Esophagus squamous epithelium (tissue), 5 donors: ENCODE measurements at regions not wholly inside any gene's neighbourhood (a gene's known extent, or its start where the extent isn't known, plus 50 kb on each side); places are given as distances from the start of the nearest gene placed in this dataset.
A peak's percentile ranks its signal among the peaks of the same experiment; 100 is the strongest.

ENCODE experiments used
- DNase-seq: peaks from one replicate; lab custom pipeline; 2025; lab: John Stamatoyannopoulos, UW
- H3K27ac ChIP-seq, 4 donors: fragments of 200-600 bp; sonication (generic); one replicate each; pipeline ENCODE4 v1.5.1; 2016 to 2019; ENCODE audit warnings: mild to moderate bottlenecking in 1 of 4
- H3K27me3 ChIP-seq, 4 donors: fragments of 200-600 bp; sonication (generic); 1 replicate in 3 of 4; 2 replicates in 1 of 4; pipeline versions ENCODE4 v1.5.1 to v1.6.0; 2017 to 2021; ENCODE audit warnings: antibody characterized with exemption in 1 of 4
- H3K36me3 ChIP-seq, 3 donors: fragments of 200-600 bp; sonication (generic); one replicate each; pipeline ENCODE4 v1.5.1; 2016 to 2019
- H3K4me1 ChIP-seq, 3 donors: fragments of 200-600 bp; sonication (generic); one replicate each; pipeline ENCODE4 v1.5.1; 2017 to 2019
- H3K4me3 ChIP-seq, 4 donors: fragments of 200-600 bp; sonication (generic); 1 replicate in 3 of 4; 2 replicates in 1 of 4; pipeline ENCODE4 v1.5.1; 2016 to 2019; ENCODE audit warnings: mild to moderate bottlenecking in 2 of 4, moderate library complexity in 1 of 4
- H3K9me3 ChIP-seq, 3 donors: fragments of 200-600 bp; sonication (generic); one replicate each; pipeline ENCODE4 v1.5.1; 2016 to 2019
- CTCF ChIP-seq, 6 experiments: fragments of 450-650 bp in 4 of 6; fragments of 200-600 bp in 2 of 6; sonication (generic) in 2 of 6; IDR thresholded peaks; one replicate each; pipeline ENCODE4 v1.5.1; 2016 to 2019; ENCODE audit warnings: antibody characterized with exemption in 6 of 6, mild to moderate bottlenecking in 4 of 6, moderate library complexity in 4 of 6
- POLR2A ChIP-seq, 4 donors: fragments of 450-650 bp; IDR thresholded peaks; one replicate each; pipeline ENCODE4 v1.6.1; 2017; ENCODE audit warnings: antibody characterized with exemption in 4 of 4, mild to moderate bottlenecking in 4 of 4, moderate library complexity in 3 of 4
- WGBS, 2 donors: methylation state at CpG; one replicate each; pipeline ENCODE4 v1.1.5; 2018; 5-methylcytosine and 5-hydroxymethylcytosine counted together
- intact Hi-C: fragments of 100-400 bp; cut with DNase I; formaldehyde crosslinking; loops from one replicate; pipeline ENCODE4 v1.15.0; 2022
- donor health status: DM: yes; HTN: yes; CAD: no.

GRCh38 chr2:144596073-144596871, 76.4 kb upstream of the ZEB2 start:
- Histone ChIP-seq H3K4me3 (peak overlapping the region in 1 of 4 donors; percentile 3), H3K9me3 (peaks cover 0 to 8% (median 0%) of the 10 kb centered on the region in 3 donors), H3K27me3 (no peaks in the 10 kb centered on the region), H3K36me3 (no peaks in the 10 kb centered on the region), H3K4me1 (peaks cover 3 to 12% (median 3%) of the 10 kb centered on the region in 3 donors), H3K27ac (no peak overlapping the region)
- DNase-seq: no peak
- no peak for TF ChIP-seq POLR2A (IDR thresholded peaks at IDR 0.05)
- no peak for TF ChIP-seq CTCF (IDR thresholded peaks at IDR 0.05)
- WGBS, 2 donors: 30 to 38% methylated on average over 9 of the region's 9 CpGs
- intact Hi-C loops: no loop called here

- 90 to 91% methylated on average over 4 of the region's 4 CpGs for WGBS, 2 donors
- intact Hi-C loops: no loop called here
Measured at GRCh38 chr2:144595686-144596072, 75.8 kb upstream of the ZEB2 start.

GRCh38 chr2:144595279-144595678, 75.4 kb upstream of the ZEB2 start:
- H3K27ac ChIP-seq: no peak overlapping the region
- TF ChIP-seq CTCF (IDR thresholded peaks at IDR 0.05): no peak
- TF ChIP-seq POLR2A (IDR thresholded peaks at IDR 0.05): no peak
- peaks cover 0 to 8% (median 0%) of the 10 kb centered on the region in 3 donors for H3K9me3 ChIP-seq
- no peak for DNase-seq
- H3K36me3 ChIP-seq: no peaks in the 10 kb centered on the region
- 71 to 82% methylated on average over 2 of the region's 2 CpGs for WGBS, 2 donors
- no peak overlapping the region for H3K4me3 ChIP-seq
- H3K4me1 ChIP-seq: peaks cover 3 to 12% (median 3%) of the 10 kb centered on the region in 3 donors
- no peaks in the 10 kb centered on the region for H3K27me3 ChIP-seq
- intact Hi-C loops: no loop called here

More at GRCh38 chr2:144595686-144596072, 75.8 kb upstream of the ZEB2 start:
- Histone ChIP-seq H3K4me1 (peaks cover 3 to 12% (median 3%) of the 10 kb centered on the region in 3 donors), H3K36me3 (no peaks in the 10 kb centered on the region), H3K4me3 (no peak overlapping the region), H3K27me3 (no peaks in the 10 kb centered on the region), H3K9me3 (peaks cover 0 to 8% (median 0%) of the 10 kb centered on the region in 3 donors), H3K27ac (no peak overlapping the region)
- no peak for DNase-seq
- TF ChIP-seq POLR2A (IDR thresholded peaks at IDR 0.05) (no peak), CTCF (IDR thresholded peaks at IDR 0.05) (no peak)

GRCh38 chr2:144593803-144594202, 73.9 kb upstream of the ZEB2 start:
- DNase-seq: no peak
- Histone ChIP-seq H3K27me3 (no peaks in the 10 kb centered on the region), H3K4me3 (no peak overlapping the region), H3K27ac (no peak overlapping the region), H3K4me1 (peaks cover 3 to 12% (median 3%) of the 10 kb centered on the region in 3 donors), H3K9me3 (peaks cover 0 to 5% (median 0%) of the 10 kb centered on the region in 3 donors), H3K36me3 (no peaks in the 10 kb centered on the region)
- TF ChIP-seq POLR2A (IDR thresholded peaks at IDR 0.05): no peak
- TF ChIP-seq CTCF (IDR thresholded peaks at IDR 0.05): no peak
- intact Hi-C loops: no loop called here
- WGBS, 2 donors: 38 to 67% methylated on average over 2 of the region's 2 CpGs

GRCh38 chr2:144592500-144593256, 72.8 kb upstream of the ZEB2 start:
- intact Hi-C loops: no loop called here
- TF ChIP-seq CTCF (IDR thresholded peaks at IDR 0.05) (no peak), POLR2A (IDR thresholded peaks at IDR 0.05) (no peak)
- no peak overlapping the region for H3K27ac ChIP-seq
- peaks cover 3 to 12% (median 3%) of the 10 kb centered on the region in 3 donors for H3K4me1 ChIP-seq
- H3K9me3 ChIP-seq: no peaks in the 10 kb centered on the region
- no peaks in the 10 kb centered on the region for H3K36me3 ChIP-seq
- no peak for DNase-seq
- no peak overlapping the region for H3K4me3 ChIP-seq
- no peaks in the 10 kb centered on the region for H3K27me3 ChIP-seq
- WGBS, 2 donors: 80 to 83% methylated on average over 8 of the region's 8 CpGs
